PFSK-1 (cell line): ENCODE measurements at regions not wholly inside any gene's neighbourhood (a gene's known extent, or its start where the extent isn't known, plus 50 kb on each side); places are given as distances from the start of the nearest gene placed in this dataset.

ENCODE experiments used
- POLR2AphosphoS5 ChIP-seq: IDR thresholded peaks from 2 replicates; pipeline ENCODE4 v1.6.1; 2012; ENCODE audit warnings: low read depth, mild to moderate bottlenecking, control low read depth, low read length, moderate library complexity
- SIN3A ChIP-seq: IDR thresholded peaks from 2 replicates; pipeline ENCODE4 v1.6.1; 2012; ENCODE audit warnings: mild to moderate bottlenecking, low read length, moderate library complexity, borderline replicate concordance; ENCODE audit not compliant: insufficient read depth
- TAF1 ChIP-seq: IDR thresholded peaks from 2 replicates; pipeline ENCODE4 v1.6.1; 2012; ENCODE audit warnings: low read length, control low read depth, borderline replicate concordance; ENCODE audit not compliant: insufficient read depth
- TF ChIP-seq, protein P1 (sequence below), 2 experiments: IDR thresholded peaks; 2 replicates each; pipeline versions ENCODE4 v1.6.1 to v1.8.0; 2011 to 2012; ENCODE audit warnings: low read depth in 2 of 2, low read length in 2 of 2, control low read depth in 1 of 2, inconsistent platforms in 1 of 2, mild to moderate bottlenecking in 1 of 2, moderate library complexity in 1 of 2; ENCODE audit not compliant: insufficient read depth in 1 of 2

DNA sequence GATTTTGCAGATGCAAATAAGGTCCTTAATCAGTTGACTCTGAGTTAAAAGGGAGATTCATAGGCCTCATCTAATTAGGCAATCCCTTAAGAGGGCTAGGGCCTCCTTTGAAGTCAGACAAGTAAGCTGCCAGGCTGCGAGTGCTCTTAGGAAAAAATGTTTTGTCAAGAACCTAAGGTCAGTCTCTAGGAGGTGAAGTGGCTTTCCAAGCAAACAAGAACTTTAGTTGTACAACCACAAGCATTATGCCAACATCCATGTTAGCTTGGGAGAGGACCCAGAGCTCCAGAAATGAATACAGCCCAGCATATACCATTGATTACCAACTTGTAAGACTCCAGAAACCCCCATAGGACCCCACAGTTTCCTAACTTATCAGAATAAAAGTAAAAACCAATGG is 1366.2 kb downstream of the PLA2G4A start:
- TF ChIP-seq POLR2AphosphoS5 (no peak), SIN3A (no peak), TAF1 (no peak)
- TF ChIP-seq, protein P1, sequence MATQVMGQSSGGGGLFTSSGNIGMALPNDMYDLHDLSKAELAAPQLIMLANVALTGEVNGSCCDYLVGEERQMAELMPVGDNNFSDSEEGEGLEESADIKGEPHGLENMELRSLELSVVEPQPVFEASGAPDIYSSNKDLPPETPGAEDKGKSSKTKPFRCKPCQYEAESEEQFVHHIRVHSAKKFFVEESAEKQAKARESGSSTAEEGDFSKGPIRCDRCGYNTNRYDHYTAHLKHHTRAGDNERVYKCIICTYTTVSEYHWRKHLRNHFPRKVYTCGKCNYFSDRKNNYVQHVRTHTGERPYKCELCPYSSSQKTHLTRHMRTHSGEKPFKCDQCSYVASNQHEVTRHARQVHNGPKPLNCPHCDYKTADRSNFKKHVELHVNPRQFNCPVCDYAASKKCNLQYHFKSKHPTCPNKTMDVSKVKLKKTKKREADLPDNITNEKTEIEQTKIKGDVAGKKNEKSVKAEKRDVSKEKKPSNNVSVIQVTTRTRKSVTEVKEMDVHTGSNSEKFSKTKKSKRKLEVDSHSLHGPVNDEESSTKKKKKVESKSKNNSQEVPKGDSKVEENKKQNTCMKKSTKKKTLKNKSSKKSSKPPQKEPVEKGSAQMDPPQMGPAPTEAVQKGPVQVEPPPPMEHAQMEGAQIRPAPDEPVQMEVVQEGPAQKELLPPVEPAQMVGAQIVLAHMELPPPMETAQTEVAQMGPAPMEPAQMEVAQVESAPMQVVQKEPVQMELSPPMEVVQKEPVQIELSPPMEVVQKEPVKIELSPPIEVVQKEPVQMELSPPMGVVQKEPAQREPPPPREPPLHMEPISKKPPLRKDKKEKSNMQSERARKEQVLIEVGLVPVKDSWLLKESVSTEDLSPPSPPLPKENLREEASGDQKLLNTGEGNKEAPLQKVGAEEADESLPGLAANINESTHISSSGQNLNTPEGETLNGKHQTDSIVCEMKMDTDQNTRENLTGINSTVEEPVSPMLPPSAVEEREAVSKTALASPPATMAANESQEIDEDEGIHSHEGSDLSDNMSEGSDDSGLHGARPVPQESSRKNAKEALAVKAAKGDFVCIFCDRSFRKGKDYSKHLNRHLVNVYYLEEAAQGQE (IDR thresholded peaks at IDR 0.05; ENCODE audit: insufficient read depth in 1 of 2, low read depth in 2 of 2, low read length in 2 of 2): no peak
